ENCODE measurements at regions not wholly inside any gene's neighbourhood (a gene's known extent, or its start where the extent isn't known, plus 50 kb on each side); places are given as distances from the start of the nearest gene placed in this dataset.

GRCh38 chr15:91424001-91424400 is 323.9 kb downstream of the SV2B start:
- FAIRE-seq = no peak
- CTCF ChIA-PET (ENCODE audit: low intra/inter-chr PET ratio) = no interaction called here
- 11% methylated on average over 1 of the region's 1 CpG for WGBS (ENCODE audit: insufficient coverage, low coverage, missing lambda C conversion rate)

GRCh38 chr15:91426412-91426811 is 326.4 kb downstream of the SV2B start:
- ATAC-seq (no peak), FAIRE-seq (no peak), DNase-seq (ENCODE audit: extremely low read depth in 1 of 4, low spot score in 3 of 4) (no peak)
- in situ Hi-C loops (cut with MboI) (no loop called here), intact Hi-C loops (cut with micrococcal nuclease) (no loop called here)
- no TSS peak for BruUV-seq (replicated peaks)
- Histone ChIP-seq H3K27ac (ENCODE audit: extremely low read depth, low read depth, low read length) (no peak overlapping the region), H2AFZ (ENCODE audit: low read depth, low read length) (no peak overlapping the region), H3K27me3 (ENCODE audit: control insufficient read depth in 2 of 2, insufficient read depth in 2 of 2, low read length in 2 of 2) (peaks cover 0 to 4% of the 10 kb centered on the region in 2 experiments; a peak in 2 of 5 replicates), H4K20me1 (replicated peaks; ENCODE audit: control insufficient read depth, insufficient read depth, low read length) (no peaks in the 10 kb centered on the region), H3K4me1 (replicated peaks in 1 of 2; ENCODE audit: control insufficient read depth in 2 of 2, insufficient read depth in 2 of 2, low read length in 2 of 2) (no peaks in the 10 kb centered on the region), H3K36me3 (ENCODE audit: control insufficient read depth, insufficient read depth, low read length) (no peaks in the 10 kb centered on the region), H3K4me2 (ENCODE audit: insufficient read depth, low read length) (no peak overlapping the region), H3K4me3 (no peak overlapping the region), H3K9me1 (ENCODE audit: control insufficient read depth, insufficient read depth, low read length) (no peaks in the 10 kb centered on the region), H3K9me3 (replicated peaks; ENCODE audit: control insufficient read depth, insufficient read depth, low read depth, low read length) (no peaks in the 10 kb centered on the region), H3K9ac (ENCODE audit: insufficient read depth in 1 of 2, low read depth in 2 of 2, low read length in 2 of 2) (no peak overlapping the region), H3K79me2 (ENCODE audit: control insufficient read depth, insufficient read depth, low read length) (no peaks in the 10 kb centered on the region)
- WGBS (ENCODE audit: insufficient coverage, low coverage, missing lambda C conversion rate) = 3% methylated on average over 4 of the region's 4 CpGs
- ChIA-PET CTCF (ENCODE audit: low intra/inter-chr PET ratio) (no interaction called here), POLR2A (no interaction called here)
- TF ChIP-seq ZKSCAN8 (CRISPR knock-in tag; IDR thresholded peaks at IDR 0.05) = no peak
- TF ChIP-seq REST (IDR thresholded peaks at IDR 0.05; ENCODE audit: borderline replicate concordance) = no peak
- TF ChIP-seq REST (CRISPR knock-in tag; IDR thresholded peaks at IDR 0.05; ENCODE audit: low read depth) = no peak
- TF ChIP-seq MXD1 (CRISPR knock-in tag; IDR thresholded peaks at IDR 0.05; ENCODE audit: borderline replicate concordance, poor library complexity, severe bottlenecking) = no peak
- no peak for TF ChIP-seq TAF15 (IDR thresholded peaks at IDR 0.05; ENCODE audit: low read depth, low read length)
- TF ChIP-seq ZNF232 (CRISPR knock-in tag; IDR thresholded peaks at IDR 0.05) = no peak
- no peak for TF ChIP-seq ZNF408 (CRISPR knock-in tag; IDR thresholded peaks at IDR 0.05; ENCODE audit: low read depth)

More at GRCh38 chr15:91424001-91424400, 323.9 kb downstream of the SV2B start:
- in situ Hi-C loops (cut with MboI) (no loop called here), intact Hi-C loops (cut with micrococcal nuclease) (no loop called here)
- Histone ChIP-seq H3K4me1 (replicated peaks in 1 of 2; ENCODE audit: control insufficient read depth in 2 of 2, insufficient read depth in 2 of 2, low read length in 2 of 2) (no peaks in the 10 kb centered on the region), H4K20me1 (replicated peaks; ENCODE audit: control insufficient read depth, insufficient read depth, low read length) (no peaks in the 10 kb centered on the region), H3K9ac (ENCODE audit: insufficient read depth in 1 of 2, low read depth in 2 of 2, low read length in 2 of 2) (no peak overlapping the region), H2AFZ (ENCODE audit: low read depth, low read length) (no peak overlapping the region), H3K4me3 (no peak overlapping the region), H3K27me3 (ENCODE audit: control insufficient read depth in 2 of 2, insufficient read depth in 2 of 2, low read length in 2 of 2) (no peaks in the 10 kb centered on the region; a peak in 2 of 5 replicates), H3K79me2 (ENCODE audit: control insufficient read depth, insufficient read depth, low read length) (no peaks in the 10 kb centered on the region), H3K27ac (ENCODE audit: extremely low read depth, low read depth, low read length) (no peak overlapping the region), H3K9me3 (replicated peaks; ENCODE audit: control insufficient read depth, insufficient read depth, low read depth, low read length) (no peaks in the 10 kb centered on the region), H3K4me2 (ENCODE audit: insufficient read depth, low read length) (no peak overlapping the region), H3K36me3 (ENCODE audit: control insufficient read depth, insufficient read depth, low read length) (no peaks in the 10 kb centered on the region), H3K9me1 (ENCODE audit: control insufficient read depth, insufficient read depth, low read length) (no peaks in the 10 kb centered on the region)
- no peak for DNase-seq (ENCODE audit: extremely low read depth in 1 of 4, low spot score in 3 of 4)
- TF ChIP-seq KHSRP (IDR thresholded peaks at IDR 0.05) = no peak
- no peak for TF ChIP-seq ZC3H4 (CRISPR knock-in tag; IDR thresholded peaks at IDR 0.05; ENCODE audit: borderline replicate concordance)
- no peak for TF ChIP-seq XRCC3 (IDR thresholded peaks at IDR 0.05)
- ATAC-seq = no peak
- POLR2A ChIA-PET = interaction anchor here (0.6 kb wide), 1 partner anchor 11 kb away, joined by 3 read pairs; no protein-coding TSS in a partner anchor
- BruUV-seq (replicated peaks) = no TSS peak
